Testis (tissue), 2 donors: ENCODE measurements at regions not wholly inside any gene's neighbourhood (a gene's known extent, or its start where the extent isn't known, plus 50 kb on each side); places are given as distances from the start of the nearest gene placed in this dataset.

Experiments
- POLR2A ChIP-seq: fragments of 450-650 bp; IDR thresholded peaks from one replicate; pipeline ENCODE4 v1.6.1; 2017; ENCODE audit warnings: antibody characterized with exemption, mild to moderate bottlenecking, moderate library complexity
- TF ChIP-seq, protein P1 (sequence below), 3 experiments: fragments of 450-650 bp in 2 of 3; fragments of 200-600 bp in 1 of 3; sonication (generic) in 1 of 3; IDR thresholded peaks; one replicate each; pipeline ENCODE4 v1.5.1; 2016 to 2019; ENCODE audit warnings: antibody characterized with exemption in 3 of 3, mild to moderate bottlenecking in 2 of 3, moderate library complexity in 1 of 3

DNA sequence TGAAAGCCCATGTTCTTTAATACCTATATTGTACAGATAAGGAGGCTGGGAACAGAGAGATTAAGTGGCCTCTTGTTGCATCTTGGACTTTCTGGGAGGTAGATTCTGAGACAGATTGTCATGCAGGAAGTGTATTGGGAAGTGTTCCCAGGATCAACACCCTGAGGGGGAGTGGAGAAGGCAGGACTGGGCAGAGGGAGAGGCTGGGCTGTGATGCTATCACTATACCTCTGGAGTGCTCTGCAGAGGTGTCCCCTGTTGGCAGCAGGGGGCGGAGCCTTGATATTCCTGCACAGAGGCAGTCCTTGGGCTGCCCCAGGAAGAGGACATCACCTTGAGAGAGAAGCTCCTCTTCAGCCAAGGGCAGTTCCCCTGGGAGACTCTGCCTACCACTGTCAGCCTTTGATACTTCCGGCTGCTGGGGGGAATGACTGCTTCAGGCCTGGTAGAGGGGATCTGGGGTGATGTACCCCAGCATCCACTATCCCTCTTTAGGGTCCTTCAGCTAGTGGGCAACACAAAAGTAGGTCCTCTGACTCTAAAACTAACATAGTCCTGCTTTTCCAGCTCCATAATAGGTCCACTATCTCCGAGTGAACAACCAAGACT, 97.4 kb upstream of the RNU6-1 start:
- TF ChIP-seq, protein P1, sequence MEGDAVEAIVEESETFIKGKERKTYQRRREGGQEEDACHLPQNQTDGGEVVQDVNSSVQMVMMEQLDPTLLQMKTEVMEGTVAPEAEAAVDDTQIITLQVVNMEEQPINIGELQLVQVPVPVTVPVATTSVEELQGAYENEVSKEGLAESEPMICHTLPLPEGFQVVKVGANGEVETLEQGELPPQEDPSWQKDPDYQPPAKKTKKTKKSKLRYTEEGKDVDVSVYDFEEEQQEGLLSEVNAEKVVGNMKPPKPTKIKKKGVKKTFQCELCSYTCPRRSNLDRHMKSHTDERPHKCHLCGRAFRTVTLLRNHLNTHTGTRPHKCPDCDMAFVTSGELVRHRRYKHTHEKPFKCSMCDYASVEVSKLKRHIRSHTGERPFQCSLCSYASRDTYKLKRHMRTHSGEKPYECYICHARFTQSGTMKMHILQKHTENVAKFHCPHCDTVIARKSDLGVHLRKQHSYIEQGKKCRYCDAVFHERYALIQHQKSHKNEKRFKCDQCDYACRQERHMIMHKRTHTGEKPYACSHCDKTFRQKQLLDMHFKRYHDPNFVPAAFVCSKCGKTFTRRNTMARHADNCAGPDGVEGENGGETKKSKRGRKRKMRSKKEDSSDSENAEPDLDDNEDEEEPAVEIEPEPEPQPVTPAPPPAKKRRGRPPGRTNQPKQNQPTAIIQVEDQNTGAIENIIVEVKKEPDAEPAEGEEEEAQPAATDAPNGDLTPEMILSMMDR (IDR thresholded peaks at IDR 0.05), result no peak
- no peak for TF ChIP-seq POLR2A
